IMR-90 (cell line): ENCODE measurements at regions not wholly inside any gene's neighbourhood (a gene's known extent, or its start where the extent isn't known, plus 50 kb on each side); places are given as distances from the start of the nearest gene placed in this dataset.
"Not testable (repeated sequence)": the region's sequence is repeated elsewhere in the genome, so short reads cannot be mapped to it uniquely, and the experiment has no call there.

Experiments
- ATAC-seq: fragments of 200-7000 bp; cut with Tn5 transposase; 2 replicates; pipeline ENCODE4 v1.9.1; 2020; ENCODE audit warnings: low read depth, mild to moderate bottlenecking, moderate library complexity
- BruUV-seq: library from RNA; stranded (reverse); fragments of 400-500 nt; replicated peaks from 2 replicates; lab custom pipeline; 2021; lab: Mats Ljungman, UMichigan
- CTCF ChIA-PET: fragments of 300-600 bp; formaldehyde crosslinking; extraction: SDS; loops from one replicate; lab custom pipeline; 2021; ENCODE audit warnings: antibody characterized with exemption; lab: Yijun Ruan, JAX
- POLR2A ChIA-PET: fragments of 300-600 bp; sonication (Branson Sonifier 250); formaldehyde crosslinking; loops from one replicate; lab custom pipeline; 2022; ENCODE audit warnings: antibody characterized with exemption; ENCODE audit not compliant: unreplicated experiment; lab: Charles Lee
- DNase-seq: peaks from one replicate; pipeline ENCODE4 v3.0.0; 2013
- H2AFZ ChIP-seq: replicated peaks from 2 replicates; pipeline ENCODE3; 2013; ENCODE audit warnings: low read length, mild to moderate bottlenecking; ENCODE audit not compliant: poor library complexity
- H2AK5ac ChIP-seq: 2 replicates; pipeline ENCODE4 v1.6.1; 2013; ENCODE audit warnings: low read depth, low read length, inconsistent platforms
- H2AK9ac ChIP-seq: replicated peaks from 2 replicates; pipeline ENCODE3; 2013; ENCODE audit warnings: mild to moderate bottlenecking, low read depth, low read length, moderate library complexity; ENCODE audit not compliant: poor library complexity
- H2BK120ac ChIP-seq: 2 replicates; pipeline ENCODE4 v1.6.1; 2013; ENCODE audit warnings: low read depth, low read length, inconsistent platforms
- H2BK15ac ChIP-seq: 3 replicates; pipeline ENCODE4 v1.6.1; 2013; ENCODE audit warnings: low read depth, low read length, inconsistent platforms
- H2BK20ac ChIP-seq: 2 replicates; pipeline ENCODE4 v1.6.1; 2013; ENCODE audit warnings: low read depth, mild to moderate bottlenecking, inconsistent platforms, low read length, moderate library complexity
- H2BK5ac ChIP-seq: 2 replicates; pipeline ENCODE4 v1.6.1; 2013; ENCODE audit warnings: mild to moderate bottlenecking, low read depth, low read length, inconsistent platforms; ENCODE audit not compliant: poor library complexity, severe bottlenecking
- H3K14ac ChIP-seq: replicated peaks from 2 replicates; pipeline ENCODE4 v1.6.1; 2013; ENCODE audit warnings: low read depth, low read length, inconsistent platforms
- H3K18ac ChIP-seq: 2 replicates; pipeline ENCODE4 v1.6.1; 2013; ENCODE audit warnings: low read depth, low read length, control low read depth
- H3K23ac ChIP-seq: 2 replicates; pipeline ENCODE4 v1.6.1; 2013; ENCODE audit warnings: low read depth, low read length, inconsistent platforms
- H3K27ac ChIP-seq: 2 replicates; pipeline ENCODE4 v1.5.1; 2013; ENCODE audit warnings: mild to moderate bottlenecking, control low read depth, low read length; ENCODE audit not compliant: insufficient read depth
- H3K27me3 ChIP-seq: 2 replicates; pipeline ENCODE4 v1.6.1; 2013; ENCODE audit warnings: low read length; ENCODE audit not compliant: control insufficient read depth, insufficient read depth
- H3K36me3 ChIP-seq: 2 replicates; pipeline ENCODE4 v1.6.1; 2013; ENCODE audit warnings: low read length, mixed read lengths; ENCODE audit not compliant: control insufficient read depth, insufficient read depth
- H3K4ac ChIP-seq: 2 replicates; pipeline ENCODE4 v1.6.1; 2013; ENCODE audit warnings: low read depth, low read length, inconsistent platforms
- H3K4me1 ChIP-seq: 2 replicates; pipeline ENCODE4 v1.6.1; 2013; ENCODE audit warnings: low read length, mixed read lengths; ENCODE audit not compliant: control insufficient read depth, insufficient read depth
- H3K4me2 ChIP-seq: 2 replicates; pipeline ENCODE4 v1.6.1; 2013; ENCODE audit warnings: low read depth, mild to moderate bottlenecking, control low read depth, low read length, moderate library complexity
- H3K4me3 ChIP-seq: 2 replicates; pipeline ENCODE4 v1.5.1; 2013; ENCODE audit warnings: low read depth, mild to moderate bottlenecking, control low read depth, low read length, moderate library complexity; ENCODE audit not compliant: insufficient read depth
- H3K56ac ChIP-seq: 2 replicates; pipeline ENCODE4 v1.6.1; 2013; ENCODE audit warnings: low read length, inconsistent platforms; ENCODE audit not compliant: insufficient read depth; ENCODE audit errors: extremely low read depth
- H3K79me1 ChIP-seq, 2 experiments: 2 replicates each; pipeline ENCODE4 v1.6.1; 2013; ENCODE audit warnings: low read length in 2 of 2, inconsistent platforms in 1 of 2, low read depth in 1 of 2
- H3K9ac ChIP-seq: 2 replicates; pipeline ENCODE4 v1.6.1; 2013; ENCODE audit warnings: low read depth, low read length, control low read depth
- H3K9me1 ChIP-seq: 2 replicates; pipeline ENCODE4 v1.6.1; 2013; ENCODE audit warnings: low read length, inconsistent platforms; ENCODE audit not compliant: insufficient read depth
- H3K9me3 ChIP-seq: 2 replicates; pipeline ENCODE4 v1.6.1; 2013; ENCODE audit warnings: low read length; ENCODE audit not compliant: control insufficient read depth, insufficient read depth
- H4K20me1 ChIP-seq: 2 replicates; pipeline ENCODE4 v1.6.1; 2013; ENCODE audit warnings: low read length, inconsistent platforms; ENCODE audit not compliant: insufficient read depth
- H4K5ac ChIP-seq: 2 replicates; pipeline ENCODE4 v1.6.1; 2013; ENCODE audit warnings: mild to moderate bottlenecking, low read depth, low read length, control low read depth
- H4K8ac ChIP-seq, 2 experiments: 2 replicates each; pipeline ENCODE4 v1.6.1; 2013; ENCODE audit warnings: low read depth in 2 of 2, low read length in 2 of 2, control low read depth in 1 of 2, inconsistent platforms in 1 of 2
- H4K91ac ChIP-seq: 2 replicates; pipeline ENCODE4 v1.6.1; 2013; ENCODE audit warnings: low read depth, low read length, inconsistent platforms; ENCODE audit not compliant: insufficient read depth
- WGBS, 2 experiments: methylation state at CpG; one replicate each; pipeline versions ENCODE4 v1.1.5 to v1.1.7; 2013; ENCODE audit warnings: missing lambda C conversion rate in 2 of 2; ENCODE audit not compliant: insufficient read length in 1 of 2; ENCODE audit errors: extremely low coverage in 2 of 2; 5-methylcytosine and 5-hydroxymethylcytosine counted together
- dilution Hi-C: fragments of 300-500 bp; cut with HindIII; formaldehyde crosslinking; loops from one replicate; pipeline ENCODE4 v1.14.3; 2018; ENCODE audit warnings: low sequenced_read_pairs; ENCODE audit not compliant: unreplicated experiment
- in situ Hi-C: fragments of 300-500 bp; cut with MboI; formaldehyde crosslinking; loops from 3 replicates; pipeline ENCODE4 v1.14.3; 2019; ENCODE audit warnings: low sequenced_read_pairs, inconsistent platforms, mixed read lengths
- intact Hi-C: fragments of 100-400 bp; cut with micrococcal nuclease; formaldehyde crosslinking; loops from 2 replicates; pipeline ENCODE4 v1.10.0; 2022

GRCh38 chr12:31882682-31883081, 76.5 kb upstream of the RESF1 start:
- ATAC-seq, intact Hi-C loops, BruUV-seq: not testable (repeated sequence)

More at GRCh38 chr12:31882682-31883081, 76.5 kb upstream of the RESF1 start:
- H2AK5ac ChIP-seq, H2AK9ac ChIP-seq, dilution Hi-C loops, H3K9me3 ChIP-seq, H3K4ac ChIP-seq, H2BK120ac ChIP-seq, H3K4me1 ChIP-seq, H3K18ac ChIP-seq, H4K91ac ChIP-seq, H3K4me2 ChIP-seq, H3K79me1 ChIP-seq, in situ Hi-C loops, H3K56ac ChIP-seq, H2BK15ac ChIP-seq, H4K8ac ChIP-seq, CTCF ChIA-PET, H2AFZ ChIP-seq, H3K9ac ChIP-seq, H3K27me3 ChIP-seq, H4K5ac ChIP-seq, H3K27ac ChIP-seq, H2BK5ac ChIP-seq, H3K36me3 ChIP-seq, H3K14ac ChIP-seq, H3K23ac ChIP-seq, H2BK20ac ChIP-seq, H3K9me1 ChIP-seq, H3K4me3 ChIP-seq, H4K20me1 ChIP-seq, DNase-seq: not testable (repeated sequence)
- no CpG with 5 or more reads among the region's 6 CpGs for WGBS, 2 experiments
- POLR2A ChIA-PET, result interaction anchor here (0.6 kb wide), 1 partner anchor 195 kb away, joined by 3 read pairs; no protein-coding TSS in a partner anchor
